HG03442 (cell line): ENCODE measurements at regions not wholly inside any gene's neighbourhood (a gene's known extent, or its start where the extent isn't known, plus 50 kb on each side); places are given as distances from the start of the nearest gene placed in this dataset.

Source experiments
- ATAC-seq: cut with Tn5 transposase; IDR thresholded peaks from one replicate; pipeline ENCODE4 v1.9.1; 2021; ENCODE audit warnings: mild to moderate bottlenecking, moderate library complexity; ENCODE audit not compliant: unreplicated experiment

DNA sequence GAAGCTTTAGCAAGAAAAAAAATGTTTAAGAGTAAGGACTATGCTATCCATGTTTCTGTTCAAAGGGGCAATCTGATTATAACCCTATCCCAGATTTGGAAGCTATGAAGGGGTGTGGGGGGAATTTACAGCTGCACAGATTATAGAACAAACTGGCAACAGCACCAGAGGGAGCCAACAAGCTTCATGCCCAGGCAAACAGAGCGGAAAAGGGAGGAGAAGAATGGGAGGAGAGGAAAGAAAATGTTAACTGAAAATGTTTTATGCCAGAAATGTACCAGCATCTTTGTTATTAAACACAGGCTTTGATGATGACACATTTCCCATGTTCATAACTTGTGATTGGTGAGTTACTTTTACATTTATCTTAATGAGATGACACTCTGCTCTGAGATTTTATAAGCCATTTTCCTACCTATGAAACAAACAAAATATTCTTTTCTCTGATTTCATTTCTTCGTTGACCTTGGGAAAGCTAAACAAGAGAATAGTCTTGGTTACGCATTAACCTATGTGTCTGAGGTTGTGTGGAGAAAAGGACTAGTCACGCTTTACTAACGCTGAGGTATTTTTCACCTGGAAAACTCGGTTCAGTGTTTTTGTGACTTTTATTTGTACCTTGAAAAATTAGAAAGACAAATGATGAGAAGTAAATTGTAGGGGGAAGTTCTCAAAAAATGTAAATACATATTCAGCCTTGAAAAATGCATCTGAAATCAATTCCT is 235.8 kb upstream of the MIR17HG start:
- ATAC-seq: no peak

DNA sequence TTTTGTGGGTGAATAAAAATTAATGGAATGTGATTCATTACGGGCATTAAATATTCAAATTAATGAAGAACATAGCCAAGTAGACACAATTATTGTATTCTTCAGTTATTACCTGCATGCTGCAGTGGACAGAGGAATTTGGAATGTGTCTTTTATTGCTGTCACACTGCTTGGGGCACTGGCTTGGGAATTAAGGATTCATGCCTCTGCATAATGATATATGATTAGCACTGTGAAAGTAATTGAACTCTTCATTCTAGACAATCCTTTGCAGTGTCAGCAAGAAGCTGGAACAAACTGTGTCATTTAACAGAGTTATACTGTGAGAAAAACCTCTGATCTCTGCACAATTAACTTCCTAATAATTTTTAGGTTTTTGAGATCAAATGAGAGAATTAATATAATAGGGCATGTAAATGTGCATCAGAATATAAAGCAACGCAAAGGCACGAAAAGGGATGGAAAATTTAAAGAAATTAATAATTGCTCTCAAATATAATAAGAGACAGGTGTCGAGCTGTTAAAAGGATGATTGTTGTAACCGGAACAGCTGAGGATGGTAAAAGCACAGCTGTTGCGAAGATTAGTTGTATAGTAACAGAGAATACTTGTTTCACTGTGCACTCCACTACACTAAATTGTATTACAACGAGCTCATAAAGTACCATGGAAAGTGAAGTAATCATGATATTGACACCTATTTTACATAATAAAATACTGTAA is 235.1 kb upstream of the MIR17HG start:
- no peak for ATAC-seq

DNA sequence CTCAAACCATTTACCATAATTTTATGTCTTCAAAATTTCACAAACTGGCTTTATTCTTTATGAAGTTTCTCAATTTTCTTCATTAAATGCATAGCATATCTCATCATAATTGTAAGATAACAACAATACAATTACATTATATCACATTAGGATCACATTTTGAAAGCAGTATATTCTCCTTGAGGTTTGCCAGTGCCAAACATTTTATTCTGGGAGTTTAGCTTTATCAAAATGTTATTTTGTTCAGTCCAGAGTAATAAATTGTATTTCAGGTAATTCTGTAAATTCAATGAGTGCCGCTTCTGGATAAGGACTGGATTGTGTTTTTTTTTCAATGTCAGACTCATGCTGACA is 234.6 kb upstream of the MIR17HG start:
- no peak for ATAC-seq

DNA sequence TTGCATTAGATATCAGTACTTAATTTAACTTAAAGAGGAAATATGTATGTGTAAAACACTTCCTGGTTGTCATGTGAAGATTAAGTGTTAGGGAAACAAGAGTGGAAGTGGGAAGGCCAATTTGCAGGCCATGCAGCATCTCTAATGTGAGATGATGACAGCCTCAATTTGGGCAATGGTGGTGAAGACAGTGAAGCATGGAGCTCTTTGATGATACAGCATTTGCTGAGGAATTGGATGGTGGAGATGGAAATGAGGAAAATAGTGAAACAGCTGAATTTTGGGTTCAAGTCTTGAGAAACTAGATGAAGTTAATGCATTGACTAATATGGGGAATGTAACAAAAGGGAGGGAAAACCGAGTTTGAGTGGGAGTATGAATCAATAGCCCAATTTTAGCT is 231.7 kb upstream of the MIR17HG start:
- ATAC-seq: no peak

DNA sequence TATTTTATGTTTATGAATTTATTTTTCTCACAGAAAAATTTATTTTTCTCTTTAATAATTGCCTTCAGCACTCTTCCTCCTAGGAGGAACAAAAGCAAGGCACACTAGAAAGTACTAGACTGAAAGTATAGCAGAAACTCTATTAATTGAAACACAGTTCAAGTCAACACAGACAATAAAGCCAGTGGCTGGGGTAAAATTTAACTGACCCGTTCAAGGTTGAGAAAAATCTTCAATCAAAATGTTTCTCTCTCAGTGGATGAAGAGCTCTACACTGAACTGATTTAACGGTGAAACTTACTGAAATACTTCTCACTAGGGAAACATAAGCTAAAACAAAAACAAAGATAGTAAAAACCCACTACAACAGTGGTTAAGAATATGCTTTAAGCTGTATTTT is 230.1 kb upstream of the MIR17HG start:
- no peak for ATAC-seq

DNA sequence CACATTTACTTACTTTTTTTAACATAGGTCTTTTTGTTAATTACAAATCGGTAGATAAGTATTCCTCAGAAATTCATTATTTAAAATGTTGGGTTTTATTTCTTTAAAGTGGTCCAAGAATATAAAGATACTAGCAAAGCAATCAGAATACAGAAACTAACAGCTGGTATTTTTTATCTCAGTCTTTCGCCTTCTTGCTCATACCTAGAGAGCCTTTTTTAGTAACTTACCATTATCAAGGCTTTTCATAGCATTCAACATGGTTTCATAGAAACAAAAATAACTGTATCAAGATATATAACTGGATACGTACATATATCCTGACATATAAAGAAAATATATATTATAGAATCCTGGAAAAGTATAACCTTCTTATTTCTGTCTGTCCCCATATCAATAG is 227.8 kb upstream of the MIR17HG start:
- no peak for ATAC-seq

DNA sequence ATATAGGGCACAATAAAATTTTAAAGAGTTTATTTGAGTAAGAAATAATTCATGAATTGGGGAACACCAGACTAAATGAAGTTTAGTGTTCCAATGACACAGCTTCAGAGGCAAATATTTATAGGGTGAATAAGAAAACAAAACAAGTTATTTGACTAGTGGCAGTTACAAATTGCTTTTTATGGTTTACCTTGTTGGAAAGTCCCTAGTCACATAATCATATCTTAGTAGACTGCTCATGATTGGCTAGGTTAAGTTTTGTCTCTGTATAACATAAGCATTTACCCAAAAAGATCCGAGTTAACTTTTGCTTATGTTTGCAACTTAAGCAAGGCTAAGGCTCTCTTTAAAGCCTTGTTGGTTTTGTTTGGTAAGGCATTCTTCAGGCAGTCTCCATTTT is 224.7 kb upstream of the MIR17HG start:
- no peak for ATAC-seq

DNA sequence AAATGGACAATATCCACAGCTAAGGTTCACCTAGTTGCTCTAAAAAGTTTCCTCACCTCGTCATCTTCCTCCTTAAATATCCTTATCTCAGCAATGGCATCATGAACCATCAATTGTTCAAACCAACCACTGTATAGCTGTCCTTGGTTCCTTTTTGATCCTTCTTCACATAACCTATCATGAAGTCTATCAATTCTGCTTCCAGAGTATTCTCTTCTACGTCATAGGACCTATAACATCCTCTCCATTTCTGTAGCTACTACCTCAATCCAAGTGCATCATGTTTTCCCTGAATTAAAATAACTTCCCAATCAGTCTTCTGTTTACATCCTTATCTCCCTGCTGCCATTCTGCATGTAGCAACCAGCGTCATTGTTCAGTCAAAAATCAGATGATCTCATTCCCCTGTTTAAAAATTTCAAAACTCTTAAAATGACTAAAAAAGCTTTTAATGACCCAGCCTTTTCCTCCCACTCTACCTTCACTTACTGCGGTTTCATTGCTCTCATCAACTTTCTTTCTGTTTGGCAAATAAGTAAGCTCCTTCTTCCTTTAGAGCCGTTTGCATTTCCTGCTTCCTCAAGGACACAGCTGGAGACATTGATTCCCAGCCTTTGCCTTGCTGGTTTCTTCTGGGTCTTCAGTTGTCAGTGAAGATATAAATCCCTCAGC is 223.9 kb upstream of the MIR17HG start:
- ATAC-seq: peak; percentile 41

DNA sequence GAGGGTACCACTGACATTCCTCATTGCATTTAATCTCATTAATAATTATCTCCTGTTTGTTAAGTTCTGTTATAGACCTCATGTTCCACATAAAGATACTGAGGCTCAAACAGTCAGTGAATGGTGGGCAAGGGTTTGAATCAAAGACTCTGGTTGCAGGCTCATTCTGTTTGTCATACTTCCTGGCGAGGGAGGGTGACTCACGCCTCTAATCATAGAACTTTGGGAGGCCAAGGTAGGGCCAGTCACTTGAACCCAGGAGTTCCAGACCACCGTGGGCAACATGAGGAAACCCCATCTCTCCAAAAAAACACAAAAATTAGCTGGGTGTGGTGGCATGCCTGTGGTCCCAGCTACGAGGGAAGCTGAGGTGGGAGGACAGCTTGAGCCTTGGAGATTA is 220.7 kb upstream of the MIR17HG start:
- no peak for ATAC-seq

DNA sequence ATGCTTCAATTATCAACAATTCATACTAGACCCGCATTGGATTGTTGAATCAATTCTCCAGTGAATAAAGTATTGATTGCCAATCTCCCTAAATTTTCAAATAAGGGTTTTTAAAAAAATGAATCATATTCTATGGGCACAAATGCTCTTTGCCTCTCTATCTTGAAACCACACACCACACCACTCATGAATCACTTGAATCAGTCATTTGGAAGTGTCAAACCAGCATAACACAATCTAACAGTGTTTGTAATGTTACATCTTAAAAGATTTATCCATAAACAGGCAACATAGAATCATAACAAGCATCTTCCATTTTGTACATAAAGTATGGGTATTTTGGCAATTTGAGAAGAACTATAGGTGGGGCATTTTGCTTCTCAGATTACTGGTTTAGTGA is 219.5 kb upstream of the MIR17HG start:
- ATAC-seq: no peak

DNA sequence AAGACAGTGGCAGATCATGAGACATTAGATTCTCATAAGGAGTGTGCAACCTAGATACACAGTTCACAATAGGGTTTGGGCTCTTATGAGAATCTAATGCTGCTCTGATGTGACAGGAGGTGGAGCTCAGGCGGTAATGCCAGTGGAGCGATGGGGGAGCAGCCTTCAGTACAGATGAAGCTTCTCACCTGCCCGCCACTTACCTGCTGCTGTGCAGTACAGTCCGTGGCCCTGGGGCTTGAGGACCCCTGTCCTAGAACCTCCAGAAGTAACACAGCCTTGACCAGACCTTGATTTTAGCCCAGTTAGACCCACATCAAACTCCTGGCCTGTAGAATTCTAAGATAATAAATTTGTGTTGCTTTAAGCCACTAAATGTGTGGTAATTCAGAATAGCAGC is 215.1 kb upstream of the MIR17HG start:
- ATAC-seq: no peak

DNA sequence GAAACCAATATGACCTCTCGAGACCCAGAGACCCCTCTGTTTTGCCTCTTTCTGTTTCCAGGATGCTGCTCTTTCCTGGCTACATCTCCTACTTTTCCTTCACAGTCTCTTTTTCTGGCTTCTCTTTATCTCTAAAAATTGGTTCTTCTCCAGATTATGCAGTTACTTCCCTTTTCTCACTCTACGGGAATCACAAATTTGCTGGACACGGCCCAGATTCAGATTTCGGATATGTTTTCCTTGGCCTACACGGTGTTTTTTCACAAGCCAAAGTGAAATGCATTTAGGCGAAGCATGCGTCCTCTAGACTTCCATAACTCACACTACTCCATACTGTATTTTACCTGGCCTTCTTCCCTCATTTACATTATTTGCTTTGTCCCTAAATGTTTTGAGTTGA is 214.7 kb upstream of the MIR17HG start:
- no peak for ATAC-seq

DNA sequence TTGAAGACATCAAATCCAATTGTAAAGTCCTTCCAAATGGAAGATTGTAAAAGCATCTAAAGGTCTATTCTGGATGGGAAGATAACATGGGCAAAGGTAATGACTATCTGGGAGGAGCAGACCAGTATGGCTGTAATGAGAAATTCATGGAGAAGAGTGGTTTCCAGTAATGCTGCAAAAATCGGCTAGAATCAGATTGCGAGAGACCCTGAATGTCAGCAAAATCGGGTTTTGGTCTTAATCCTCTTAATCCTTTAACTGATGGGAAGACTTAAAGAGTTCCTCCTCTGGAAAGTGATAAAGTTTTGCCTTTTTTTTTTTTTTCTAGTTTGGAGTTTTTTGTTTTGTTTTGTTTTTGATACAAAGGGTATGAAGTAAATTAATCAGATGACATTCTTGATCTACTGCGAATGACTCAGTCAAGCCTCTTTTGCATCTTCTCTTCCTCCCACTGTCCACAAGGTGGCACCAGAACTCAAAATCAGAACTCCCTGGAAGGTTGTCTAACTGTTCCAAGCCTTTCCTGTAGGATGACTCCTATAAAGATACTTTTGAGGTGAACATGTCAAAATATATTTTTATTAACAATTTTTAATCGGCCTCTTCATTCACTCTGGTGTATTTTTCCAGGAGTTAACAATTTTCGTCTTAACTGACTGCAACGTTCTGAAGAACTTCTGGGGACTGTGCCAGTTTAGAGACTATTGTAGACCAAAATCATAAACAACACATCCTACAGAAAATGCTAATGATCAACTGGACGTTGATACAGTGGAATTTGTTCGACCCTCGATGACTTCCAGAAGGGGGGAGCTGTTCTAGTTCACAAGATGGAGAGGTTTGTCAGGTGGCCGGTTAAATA is 213.3 kb upstream of the MIR17HG start:
- ATAC-seq: peak; percentile 85

DNA sequence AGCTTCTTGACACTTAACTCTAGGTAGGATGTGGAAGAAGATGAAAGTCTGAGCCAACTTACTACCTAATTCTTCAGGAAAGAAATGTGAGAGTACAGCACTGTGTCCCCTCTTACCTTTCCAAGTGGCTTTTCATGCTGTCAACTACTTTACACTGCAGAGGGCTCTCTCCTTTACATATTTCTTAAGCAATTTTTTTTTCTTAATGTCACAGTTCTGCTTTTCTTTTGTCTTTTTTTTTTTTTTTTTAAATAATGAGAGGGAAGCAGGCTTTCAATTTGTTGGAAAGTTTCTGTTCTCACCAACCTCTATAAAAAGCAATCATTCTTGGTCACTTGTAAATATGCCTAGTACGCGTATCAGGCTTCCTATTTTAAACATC is 212.7 kb upstream of the MIR17HG start:
- ATAC-seq: no peak

DNA sequence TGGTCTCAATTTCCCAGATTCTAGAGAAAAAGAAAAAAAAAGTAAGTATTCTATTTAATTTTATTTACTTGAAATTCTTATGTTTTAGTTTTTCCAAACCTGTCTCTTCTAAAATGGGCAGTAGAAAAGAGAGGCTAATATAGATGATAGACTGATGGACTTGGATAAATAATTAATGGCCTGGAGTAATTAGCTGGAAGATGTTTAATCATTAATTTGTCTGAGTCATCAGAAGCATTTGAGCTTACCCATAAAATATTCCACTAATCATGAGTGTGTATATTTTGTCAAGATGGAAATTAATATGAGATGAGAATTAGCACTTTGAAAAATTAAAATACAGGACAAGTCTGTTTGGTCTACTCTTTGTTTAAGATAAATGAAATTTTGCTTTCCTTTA is 212.1 kb upstream of the MIR17HG start:
- ATAC-seq: no peak

DNA sequence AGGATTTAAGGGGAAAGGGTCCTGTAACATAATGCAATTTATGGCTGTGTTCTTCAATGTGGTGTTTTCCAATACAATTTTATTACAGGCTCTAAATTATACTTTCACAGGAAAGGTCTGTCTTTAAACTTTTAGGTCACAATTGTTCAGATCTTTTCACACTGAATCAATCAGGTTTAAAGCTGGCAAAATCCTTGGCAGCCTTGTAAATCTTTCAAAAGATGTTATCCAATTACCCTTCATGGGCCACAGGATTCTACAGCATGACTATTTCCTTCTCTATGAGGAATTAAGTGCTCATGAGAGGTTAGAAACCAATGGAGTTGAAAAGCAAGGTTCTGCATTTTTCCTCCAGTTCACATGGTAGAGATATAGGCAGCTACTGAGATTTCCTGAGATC is 211.5 kb upstream of the MIR17HG start:
- ATAC-seq: no peak

DNA sequence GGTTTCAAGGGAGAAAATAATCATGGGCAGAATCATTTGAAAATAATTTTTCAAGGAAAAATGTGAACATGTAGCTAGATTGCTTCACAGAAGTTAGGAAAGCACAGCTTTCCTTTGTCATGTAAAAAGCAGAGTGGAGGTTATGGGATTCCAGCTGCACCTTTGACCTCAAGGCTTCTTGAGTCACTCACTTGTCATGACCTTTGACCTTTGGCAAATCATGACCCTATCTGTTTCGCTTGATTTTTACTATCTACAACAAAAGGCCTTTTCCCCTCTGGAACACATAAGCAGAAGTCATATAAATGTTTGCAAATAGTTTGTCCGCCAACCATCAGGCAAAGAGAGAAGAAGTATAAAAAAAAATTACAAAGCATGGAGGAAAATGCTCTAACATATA is 210.7 kb upstream of the MIR17HG start:
- no peak for ATAC-seq

DNA sequence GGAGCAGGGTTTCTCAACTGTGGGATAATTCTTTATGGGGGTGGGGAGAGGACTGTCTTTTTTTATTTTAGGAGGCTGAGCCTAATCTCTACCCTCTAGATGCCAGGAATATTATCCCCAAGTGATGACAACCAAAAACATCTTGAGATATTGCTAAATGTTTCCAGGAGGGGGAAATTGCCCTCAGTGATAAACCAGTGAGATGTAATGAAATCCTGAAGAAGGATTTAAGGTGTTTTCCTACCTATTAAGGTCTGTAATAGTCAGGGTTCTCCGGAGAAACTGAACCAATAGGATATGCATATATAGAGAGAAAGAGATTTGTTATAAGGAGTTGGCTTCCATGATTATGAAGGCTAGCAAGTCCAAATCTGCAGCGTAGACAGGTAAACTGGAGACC is 208.3 kb upstream of the MIR17HG start:
- ATAC-seq: no peak

DNA sequence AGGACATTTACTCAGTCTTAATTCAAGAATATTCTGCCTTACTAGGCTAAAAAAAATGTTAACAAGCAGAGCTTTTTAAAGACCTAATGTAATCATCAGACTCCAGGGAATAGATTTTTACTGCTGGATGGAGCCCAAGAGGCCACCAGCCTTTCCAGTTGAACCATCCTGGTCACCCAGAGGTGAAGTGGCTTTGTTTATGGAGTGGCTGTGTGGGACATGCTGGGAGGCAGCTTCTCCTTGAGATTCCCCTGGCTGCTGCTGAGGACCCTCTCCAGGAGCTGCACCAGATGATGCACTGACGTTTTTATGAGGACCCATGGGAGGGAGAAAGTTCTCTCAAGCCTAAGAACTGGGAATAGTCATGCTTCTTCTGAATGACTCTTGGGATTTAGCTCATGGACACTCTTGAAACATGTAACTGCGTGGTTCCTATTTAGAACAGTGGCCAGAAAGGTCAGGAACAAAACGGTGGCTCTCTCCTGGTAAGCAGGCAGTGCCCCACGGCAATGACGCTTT is 205.9 kb upstream of the MIR17HG start:
- ATAC-seq: no peak

DNA sequence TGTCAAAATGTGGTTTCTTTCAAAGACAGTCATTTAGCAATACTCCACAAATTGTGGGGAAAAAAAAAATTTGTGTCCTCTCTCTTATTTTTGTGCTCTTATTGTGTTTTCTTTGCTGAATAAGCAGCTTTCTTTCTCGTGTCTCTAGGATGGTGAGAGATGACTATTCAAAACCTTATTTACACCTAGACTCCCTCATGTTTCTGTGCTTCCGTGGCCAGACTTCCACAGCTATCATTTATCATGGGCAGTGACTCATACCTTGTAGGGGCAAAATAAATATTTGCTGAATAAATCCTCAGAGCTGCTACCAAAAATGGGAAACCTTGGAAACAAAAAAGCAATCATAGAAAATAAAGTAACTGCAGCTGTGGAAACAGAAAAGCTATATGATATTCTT is 204.9 kb upstream of the MIR17HG start:
- ATAC-seq: no peak

DNA sequence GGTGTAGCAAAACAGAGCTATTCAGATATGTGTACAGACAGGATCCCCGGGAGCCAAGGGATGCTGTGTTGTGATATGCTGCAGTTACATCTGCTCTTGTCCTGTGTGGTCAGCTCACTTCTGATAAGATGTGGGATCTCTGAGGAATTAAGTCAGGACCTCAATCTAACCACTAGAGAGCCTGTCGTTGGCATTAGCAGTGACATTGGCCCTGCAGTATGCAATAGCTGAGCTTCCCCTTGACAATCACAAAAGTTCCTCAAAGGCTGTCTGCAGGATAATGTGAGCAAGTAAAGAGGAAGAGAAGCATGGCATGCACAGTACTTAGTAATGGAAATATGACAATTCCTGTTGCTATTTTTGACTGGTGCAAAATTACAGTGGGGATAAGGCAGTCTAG is 203.4 kb upstream of the MIR17HG start:
- no peak for ATAC-seq
